ENCODE measurements at regions not wholly inside any gene's neighbourhood (a gene's known extent, or its start where the extent isn't known, plus 50 kb on each side); places are given as distances from the start of the nearest gene placed in this dataset.
"Not testable (repeated sequence)": the region's sequence is repeated elsewhere in the genome, so short reads cannot be mapped to it uniquely, and the experiment has no call there.

GRCh38 chr16:79885320-79885719 is 284.8 kb upstream of the MAF start:
- Histone ChIP-seq H3K9ac (ENCODE audit: low read length) (no peak overlapping the region), H3K4me2 (ENCODE audit: low read length) (no peak overlapping the region)

GRCh38 chr16:79883494-79883893 is 283.0 kb upstream of the MAF start:
- H3K27me3 ChIP-seq (ENCODE audit: insufficient read depth, low read length) = no peaks in the 10 kb centered on the region

More at GRCh38 chr16:79885320-79885719, 284.8 kb upstream of the MAF start:
- Histone ChIP-seq H3K4me3 (ENCODE audit: low read depth, low read length) (no peak overlapping the region), H3K4me1 (ENCODE audit: control insufficient read depth in 1 of 2, insufficient read depth in 2 of 2, low read length in 2 of 2) (no peaks in the 10 kb centered on the region), H3K4ac (ENCODE audit: low read depth, low read length) (no peak overlapping the region), H3K79me2 (ENCODE audit: control insufficient read depth, insufficient read depth, low read length, poor library complexity) (no peaks in the 10 kb centered on the region), H4K12ac (ENCODE audit: low read depth, low read length) (no peak overlapping the region), H3K36me3 (ENCODE audit: control insufficient read depth in 1 of 2, insufficient read depth in 2 of 2, low read length in 2 of 2) (no peaks in the 10 kb centered on the region), H3K27ac (ENCODE audit: low read depth, low read length) (no peak overlapping the region), H3K18ac (ENCODE audit: low read length) (no peak overlapping the region), H2BK5ac (ENCODE audit: low read depth, low read length, poor library complexity) (no peak overlapping the region), H3K9me3 (ENCODE audit: insufficient read depth, low read depth, low read length) (no peaks in the 10 kb centered on the region), H2BK12ac (ENCODE audit: low read length) (no peak overlapping the region), H2AK5ac (ENCODE audit: low read length) (no peak overlapping the region), H3K27me3 (ENCODE audit: insufficient read depth, low read length) (no peaks in the 10 kb centered on the region), H4K8ac (ENCODE audit: low read depth, low read length) (no peak overlapping the region), H2AFZ (ENCODE audit: insufficient read depth, low read length, poor library complexity) (peak overlapping the region; percentile 35), H3K14ac (ENCODE audit: low read length) (no peak overlapping the region), H2BK120ac (ENCODE audit: insufficient read depth, low read length, poor library complexity) (no peak overlapping the region), H4K91ac (ENCODE audit: low read depth, low read length) (no peak overlapping the region), H3K23ac (ENCODE audit: low read length) (no peak overlapping the region), H3K79me1 (ENCODE audit: low read length) (no peaks in the 10 kb centered on the region)
- peak; percentile 5 to 19 for DNase-seq
- WGBS (ENCODE audit: extremely low coverage, insufficient coverage, insufficient read length) = no CpG with 5 or more reads among the region's 7 CpGs

GRCh38 chr16:79882340-79883005 is 281.9 kb upstream of the MAF start:
- Histone ChIP-seq H4K91ac (ENCODE audit: low read depth, low read length) (no peak overlapping the region), H3K4me2 (ENCODE audit: low read length) (no peak overlapping the region), H4K12ac (ENCODE audit: low read depth, low read length) (no peak overlapping the region), H2AK5ac (ENCODE audit: low read length) (no peak overlapping the region), H3K79me1 (ENCODE audit: low read length) (no peaks in the 10 kb centered on the region), H4K8ac (ENCODE audit: low read depth, low read length) (no peak overlapping the region), H3K14ac (ENCODE audit: low read length) (no peak overlapping the region), H3K9ac (ENCODE audit: low read length) (no peak overlapping the region), H3K27me3 (ENCODE audit: insufficient read depth, low read length) (no peaks in the 10 kb centered on the region), H2BK5ac (ENCODE audit: low read depth, low read length, poor library complexity) (no peak overlapping the region), H3K9me3 (ENCODE audit: insufficient read depth, low read depth, low read length) (no peaks in the 10 kb centered on the region), H3K18ac (ENCODE audit: low read length) (no peak overlapping the region), H2BK120ac (ENCODE audit: insufficient read depth, low read length, poor library complexity) (no peak overlapping the region), H3K4ac (ENCODE audit: low read depth, low read length) (no peak overlapping the region), H3K79me2 (ENCODE audit: control insufficient read depth, insufficient read depth, low read length, poor library complexity) (no peaks in the 10 kb centered on the region), H3K36me3 (ENCODE audit: control insufficient read depth in 1 of 2, insufficient read depth in 2 of 2, low read length in 2 of 2) (no peaks in the 10 kb centered on the region), H2BK12ac (ENCODE audit: low read length) (no peak overlapping the region), H3K4me1 (ENCODE audit: control insufficient read depth in 1 of 2, insufficient read depth in 2 of 2, low read length in 2 of 2) (no peaks in the 10 kb centered on the region), H3K23ac (ENCODE audit: low read length) (no peak overlapping the region), H3K27ac (ENCODE audit: low read depth, low read length) (no peak overlapping the region), H3K4me3 (ENCODE audit: low read depth, low read length) (no peak overlapping the region), H2AFZ (ENCODE audit: insufficient read depth, low read length, poor library complexity) (no peak overlapping the region)
- WGBS (ENCODE audit: extremely low coverage, insufficient coverage, insufficient read length) = no CpG with 5 or more reads among the region's 8 CpGs
- DNase-seq = no peak

More at GRCh38 chr16:79883494-79883893, 283.0 kb upstream of the MAF start:
- H3K4me1 ChIP-seq (ENCODE audit: control insufficient read depth in 1 of 2, insufficient read depth in 2 of 2, low read length in 2 of 2) = no peaks in the 10 kb centered on the region
- no peak overlapping the region for H4K91ac ChIP-seq (ENCODE audit: low read depth, low read length)
- no peak overlapping the region for H3K23ac ChIP-seq (ENCODE audit: low read length)
- no CpG with 5 or more reads among the region's 4 CpGs for WGBS (ENCODE audit: extremely low coverage, insufficient coverage, insufficient read length)
- H3K9ac ChIP-seq (ENCODE audit: low read length) = no peak overlapping the region
- H2BK5ac ChIP-seq (ENCODE audit: low read depth, low read length, poor library complexity) = no peak overlapping the region
- no peak overlapping the region for H3K27ac ChIP-seq (ENCODE audit: low read depth, low read length)
- H3K4me2 ChIP-seq (ENCODE audit: low read length) = no peak overlapping the region
- H2BK12ac ChIP-seq (ENCODE audit: low read length) = no peak overlapping the region
- H3K79me2 ChIP-seq (ENCODE audit: control insufficient read depth, insufficient read depth, low read length, poor library complexity) = no peaks in the 10 kb centered on the region
- no peak overlapping the region for H4K12ac ChIP-seq (ENCODE audit: low read depth, low read length)
- H2AFZ ChIP-seq (ENCODE audit: insufficient read depth, low read length, poor library complexity) = no peak overlapping the region
- H3K36me3 ChIP-seq (ENCODE audit: control insufficient read depth in 1 of 2, insufficient read depth in 2 of 2, low read length in 2 of 2) = no peaks in the 10 kb centered on the region
- H3K14ac ChIP-seq (ENCODE audit: low read length) = no peak overlapping the region
- no peak overlapping the region for H4K8ac ChIP-seq (ENCODE audit: low read depth, low read length)
- H3K4me3 ChIP-seq (ENCODE audit: low read depth, low read length) = no peak overlapping the region
- H3K18ac ChIP-seq (ENCODE audit: low read length) = no peak overlapping the region
- no peaks in the 10 kb centered on the region for H3K9me3 ChIP-seq (ENCODE audit: insufficient read depth, low read depth, low read length)
- DNase-seq = no peak
- H2BK120ac ChIP-seq (ENCODE audit: insufficient read depth, low read length, poor library complexity) = no peak overlapping the region
- H3K79me1 ChIP-seq (ENCODE audit: low read length) = no peaks in the 10 kb centered on the region
- no peak overlapping the region for H3K4ac ChIP-seq (ENCODE audit: low read depth, low read length)
- no peak overlapping the region for H2AK5ac ChIP-seq (ENCODE audit: low read length)

- not testable (repeated sequence) for H4K91ac ChIP-seq (ENCODE audit: low read depth, low read length); H3K4ac ChIP-seq (ENCODE audit: low read depth, low read length); H3K9ac ChIP-seq (ENCODE audit: low read length); H3K4me2 ChIP-seq (ENCODE audit: low read length); H2AFZ ChIP-seq (ENCODE audit: insufficient read depth, low read length, poor library complexity); H3K4me1 ChIP-seq (ENCODE audit: control insufficient read depth in 1 of 2, insufficient read depth in 2 of 2, low read length in 2 of 2); H2AK5ac ChIP-seq (ENCODE audit: low read length); H3K36me3 ChIP-seq (ENCODE audit: control insufficient read depth in 1 of 2, insufficient read depth in 2 of 2, low read length in 2 of 2); H3K79me1 ChIP-seq (ENCODE audit: low read length); H4K8ac ChIP-seq (ENCODE audit: low read depth, low read length); H4K12ac ChIP-seq (ENCODE audit: low read depth, low read length); DNase-seq; H3K14ac ChIP-seq (ENCODE audit: low read length); H2BK12ac ChIP-seq (ENCODE audit: low read length); H3K27ac ChIP-seq (ENCODE audit: low read depth, low read length); H3K27me3 ChIP-seq (ENCODE audit: insufficient read depth, low read length); H3K4me3 ChIP-seq (ENCODE audit: low read depth, low read length); H2BK5ac ChIP-seq (ENCODE audit: low read depth, low read length, poor library complexity); H3K23ac ChIP-seq (ENCODE audit: low read length); H3K9me3 ChIP-seq (ENCODE audit: insufficient read depth, low read depth, low read length); H3K79me2 ChIP-seq (ENCODE audit: control insufficient read depth, insufficient read depth, low read length, poor library complexity); H2BK120ac ChIP-seq (ENCODE audit: insufficient read depth, low read length, poor library complexity); H3K18ac ChIP-seq (ENCODE audit: low read length)
- no CpG with 5 or more reads among the region's 9 CpGs for WGBS (ENCODE audit: extremely low coverage, insufficient coverage, insufficient read length)
These were observed 280.6 kb upstream of the MAF start for GRCh38 chr16:79881107-79881506.

Data from trophoblast cell (in vitro differentiated cells and primary cell).